Epidermal melanocyte (primary cell): ENCODE measurements at regions not wholly inside any gene's neighbourhood (a gene's known extent, or its start where the extent isn't known, plus 50 kb on each side); places are given as distances from the start of the nearest gene placed in this dataset.
"Not testable (repeated sequence)": the region's sequence is repeated elsewhere in the genome, so short reads cannot be mapped to it uniquely, and the experiment has no call there.

Experiments
- DNase-seq: peaks from one replicate; pipeline ENCODE4 v3.0.0; 2011; ENCODE audit warnings: low spot score; ENCODE audit not compliant: insufficient read length

- no peak for DNase-seq
Measured at GRCh38 chr16:8070506-8070905, 519.8 kb downstream of the TMEM114 start.

GRCh38 chr16:8068225-8068624 is 522.1 kb downstream of the TMEM114 start:
- DNase-seq: not testable (repeated sequence)

- no peak for DNase-seq
Measured at GRCh38 chr16:8063159-8063558, 527.2 kb downstream of the TMEM114 start.

GRCh38 chr16:8062677-8063076 is 527.6 kb downstream of the TMEM114 start:
- DNase-seq: no peak

- DNase-seq: no peak
Measured at GRCh38 chr16:8055761-8056160, 534.5 kb downstream of the TMEM114 start.

- no peak for DNase-seq
Measured at GRCh38 chr16:8053437-8053836, 536.9 kb downstream of the TMEM114 start.

GRCh38 chr16:8048433-8048832 is 541.9 kb downstream of the TMEM114 start:
- DNase-seq: no peak

- DNase-seq: no peak
Measured at GRCh38 chr16:8047736-8048135, 542.6 kb downstream of the TMEM114 start.

- DNase-seq: no peak
Measured at GRCh38 chr16:8044796-8045195, 545.5 kb downstream of the TMEM114 start.

- DNase-seq: no peak
Measured at GRCh38 chr16:8032406-8032805, 557.9 kb downstream of the TMEM114 start.

- DNase-seq: not testable (repeated sequence)
Measured at GRCh38 chr16:8030004-8030403, 560.3 kb downstream of the TMEM114 start.

- no peak for DNase-seq
Measured at GRCh38 chr16:8026450-8026849, 563.9 kb downstream of the TMEM114 start.

GRCh38 chr16:8023326-8023725 is 567.0 kb downstream of the TMEM114 start:
- no peak for DNase-seq

GRCh38 chr16:8005096-8005860 is 585.0 kb downstream of the TMEM114 start:
- DNase-seq: no peak

- no peak for DNase-seq
Measured at GRCh38 chr16:7998789-7999453, 591.4 kb downstream of the TMEM114 start.

- no peak for DNase-seq
Measured at GRCh38 chr16:7997966-7998365, 592.3 kb downstream of the TMEM114 start.

- DNase-seq: no peak
Measured at GRCh38 chr16:7992616-7993015, 597.7 kb downstream of the TMEM114 start.

GRCh38 chr16:7990626-7991260 is 599.6 kb downstream of the TMEM114 start:
- DNase-seq: no peak

GRCh38 chr16:7983676-7984075 is 606.6 kb downstream of the TMEM114 start:
- DNase-seq: no peak

GRCh38 chr16:7980133-7980483 is 610.2 kb downstream of the TMEM114 start:
- DNase-seq: no peak

- no peak for DNase-seq
Measured at GRCh38 chr16:7979448-7980132, 610.7 kb downstream of the TMEM114 start.

GRCh38 chr16:7976563-7976962 is 613.7 kb downstream of the TMEM114 start:
- DNase-seq: no peak
